ENCODE measurements at regions not wholly inside any gene's neighbourhood (a gene's known extent, or its start where the extent isn't known, plus 50 kb on each side); places are given as distances from the start of the nearest gene placed in this dataset.
"Not testable (repeated sequence)": the region's sequence is repeated elsewhere in the genome, so short reads cannot be mapped to it uniquely, and the experiment has no call there.

GRCh38 chr20:48490961-48491831, 336.6 kb downstream of the PREX1 start:
- DNase-seq (ENCODE audit: low spot score), result no peak

- DNase-seq (ENCODE audit: low spot score), result not testable (repeated sequence)
Observed at GRCh38 chr20:48490341-48490740, 337.5 kb downstream of the PREX1 start.

- DNase-seq (ENCODE audit: low spot score), result no peak
Observed at GRCh38 chr20:48489656-48490055, 338.1 kb downstream of the PREX1 start.

GRCh38 chr20:48489046-48489463, 338.7 kb downstream of the PREX1 start:
- no peak for DNase-seq (ENCODE audit: low spot score)

GRCh38 chr20:48488334-48489034, 339.3 kb downstream of the PREX1 start:
- DNase-seq (ENCODE audit: low spot score), result not testable (repeated sequence)

GRCh38 chr20:48486065-48486464, 341.7 kb downstream of the PREX1 start:
- DNase-seq (ENCODE audit: low spot score), result no peak

- not testable (repeated sequence) for DNase-seq (ENCODE audit: low spot score)
Observed at GRCh38 chr20:48485153-48485552, 342.6 kb downstream of the PREX1 start.

- no peak for DNase-seq (ENCODE audit: low spot score)
Observed at GRCh38 chr20:48483334-48484066, 344.3 kb downstream of the PREX1 start.

GRCh38 chr20:48482790-48483189, 345.0 kb downstream of the PREX1 start:
- DNase-seq (ENCODE audit: low spot score), result no peak

- DNase-seq (ENCODE audit: low spot score), result no peak
Observed at GRCh38 chr20:48480216-48480772, 347.5 kb downstream of the PREX1 start.

- DNase-seq (ENCODE audit: low spot score), result no peak
Observed at GRCh38 chr20:48478806-48479585, 348.8 kb downstream of the PREX1 start.

- no peak for DNase-seq (ENCODE audit: low spot score)
Observed at GRCh38 chr20:48478370-48478769, 349.4 kb downstream of the PREX1 start.

GRCh38 chr20:48476854-48477253, 350.9 kb downstream of the PREX1 start:
- DNase-seq (ENCODE audit: low spot score), result no peak

- no peak for DNase-seq (ENCODE audit: low spot score)
Observed at GRCh38 chr20:48474022-48474421, 353.8 kb downstream of the PREX1 start.

- no peak for DNase-seq (ENCODE audit: low spot score)
Observed at GRCh38 chr20:48471759-48472408, 355.9 kb downstream of the PREX1 start.

- DNase-seq (ENCODE audit: low spot score), result no peak
Observed at GRCh38 chr20:48471176-48471575, 356.6 kb downstream of the PREX1 start.

- no peak for DNase-seq (ENCODE audit: low spot score)
Observed at GRCh38 chr20:48470141-48470540, 357.7 kb downstream of the PREX1 start.

GRCh38 chr20:48469026-48469425, 358.8 kb downstream of the PREX1 start:
- DNase-seq (ENCODE audit: low spot score), result no peak

GRCh38 chr20:48468571-48468970, 359.2 kb downstream of the PREX1 start:
- no peak for DNase-seq (ENCODE audit: low spot score)

GRCh38 chr20:48467622-48468021, 360.2 kb downstream of the PREX1 start:
- no peak for DNase-seq (ENCODE audit: low spot score)

GRCh38 chr20:48465271-48465670, 362.5 kb downstream of the PREX1 start:
- no peak for DNase-seq (ENCODE audit: low spot score)

Measured in AG08395 (cell line).